H9 (cell line): ENCODE measurements at regions not wholly inside any gene's neighbourhood (a gene's known extent, or its start where the extent isn't known, plus 50 kb on each side); places are given as distances from the start of the nearest gene placed in this dataset.
"Not testable (repeated sequence)": the region's sequence is repeated elsewhere in the genome, so short reads cannot be mapped to it uniquely, and the experiment has no call there.

Source experiments
- DNase-seq: peaks from one replicate; pipeline ENCODE4 v3.0.0-alpha.2; 2017
- H2AFZ ChIP-seq: one replicate; pipeline ENCODE4 v1.6.1; 2013; ENCODE audit warnings: mild to moderate bottlenecking, low read length, control low read depth, moderate library complexity
- H2AK5ac ChIP-seq: 2 replicates; pipeline ENCODE4 v1.6.1; 2013; ENCODE audit warnings: low read length, control low read depth, mixed read lengths; ENCODE audit not compliant: insufficient read length
- H2BK120ac ChIP-seq: one replicate; pipeline ENCODE4 v1.6.1; 2013; ENCODE audit warnings: low read depth, mild to moderate bottlenecking, low read length, control low read depth, inconsistent platforms; ENCODE audit not compliant: poor library complexity, severe bottlenecking
- H2BK12ac ChIP-seq: 2 replicates; pipeline ENCODE4 v1.6.1; 2013; ENCODE audit warnings: low read length, control low read depth, mixed read lengths, low read depth; ENCODE audit not compliant: insufficient read length
- H2BK15ac ChIP-seq: 2 replicates; pipeline ENCODE4 v1.6.1; 2013; ENCODE audit warnings: low read depth, low read length, control low read depth
- H2BK20ac ChIP-seq: one replicate; pipeline ENCODE4 v1.6.1; 2013; ENCODE audit warnings: low read depth, mild to moderate bottlenecking, low read length, control low read depth, inconsistent platforms; ENCODE audit not compliant: poor library complexity, severe bottlenecking
- H2BK5ac ChIP-seq: 2 replicates; pipeline ENCODE4 v1.6.1; 2013; ENCODE audit warnings: low read length, control low read depth, mixed read lengths; ENCODE audit not compliant: insufficient read length
- H3K14ac ChIP-seq: 2 replicates; pipeline ENCODE4 v1.6.1; 2013; ENCODE audit warnings: low read length, control low read depth; ENCODE audit not compliant: insufficient read depth
- H3K18ac ChIP-seq: 2 replicates; pipeline ENCODE4 v1.6.1; 2013; ENCODE audit warnings: low read depth, mild to moderate bottlenecking, mixed read lengths, low read length, control low read depth; ENCODE audit not compliant: insufficient read length
- H3K23ac ChIP-seq: 2 replicates; pipeline ENCODE4 v1.6.1; 2013; ENCODE audit warnings: low read length, control low read depth, mixed read lengths, low read depth; ENCODE audit not compliant: insufficient read length
- H3K23me2 ChIP-seq: 2 replicates; pipeline ENCODE4 v1.6.1; 2013; ENCODE audit warnings: low read depth, mild to moderate bottlenecking, mixed read lengths, low read length, control low read depth; ENCODE audit not compliant: insufficient read length, poor library complexity, severe bottlenecking
- H3K27ac ChIP-seq: 2 replicates; pipeline ENCODE4 v1.5.1; 2013; ENCODE audit warnings: low read length, control low read depth, mixed read lengths, low read depth; ENCODE audit not compliant: insufficient read length
- H3K27me3 ChIP-seq: 2 replicates; pipeline ENCODE4 v1.6.1; 2013; ENCODE audit warnings: low read length, control low read depth, inconsistent platforms; ENCODE audit not compliant: insufficient read depth
- H3K4ac ChIP-seq: 2 replicates; pipeline ENCODE4 v1.6.1; 2013; ENCODE audit warnings: low read depth, mild to moderate bottlenecking, control low read depth, inconsistent platforms, low read length, moderate library complexity
- H3K4me1 ChIP-seq: 2 replicates; pipeline ENCODE4 v1.6.1; 2013; ENCODE audit warnings: low read length, control low read depth, inconsistent platforms; ENCODE audit not compliant: insufficient read depth
- H3K4me2 ChIP-seq: 2 replicates; pipeline ENCODE4 v1.6.1; 2013; ENCODE audit warnings: low read length, control low read depth, mixed read lengths; ENCODE audit not compliant: insufficient read length, insufficient read depth
- H3K56ac ChIP-seq: 2 replicates; pipeline ENCODE4 v1.6.1; 2013; ENCODE audit warnings: low read depth, mild to moderate bottlenecking, mixed read lengths, low read length, control low read depth; ENCODE audit not compliant: insufficient read length
- H3K79me1 ChIP-seq: 2 replicates; pipeline ENCODE4 v1.6.1; 2013; ENCODE audit warnings: low read depth, mild to moderate bottlenecking, moderate library complexity, low read length, control low read depth, inconsistent platforms; ENCODE audit not compliant: insufficient read depth, poor library complexity, severe bottlenecking
- H3K79me2 ChIP-seq: 2 replicates; pipeline ENCODE4 v1.6.1; 2013; ENCODE audit warnings: low read length, control low read depth, inconsistent platforms; ENCODE audit not compliant: insufficient read depth
- H3K9ac ChIP-seq: 2 replicates; pipeline ENCODE4 v1.6.1; 2013; ENCODE audit warnings: low read length, control low read depth, mixed read lengths; ENCODE audit not compliant: insufficient read length; ENCODE audit errors: extremely low read depth
- H3K9me3 ChIP-seq: one replicate; pipeline ENCODE4 v1.6.1; 2013; ENCODE audit warnings: low read depth, low read length, inconsistent platforms; ENCODE audit not compliant: control insufficient read depth
- H3T11ph ChIP-seq: one replicate; pipeline ENCODE4 v1.6.1; 2013; ENCODE audit warnings: mild to moderate bottlenecking, low read length, control low read depth, inconsistent platforms
- H4K20me1 ChIP-seq: one replicate; pipeline ENCODE4 v1.6.1; 2013; ENCODE audit not compliant: control insufficient read depth, insufficient read length, insufficient read depth
- H4K5ac ChIP-seq: 2 replicates; pipeline ENCODE4 v1.6.1; 2013; ENCODE audit warnings: low read depth, mild to moderate bottlenecking, mixed read lengths, low read length, control low read depth; ENCODE audit not compliant: insufficient read length
- H4K8ac ChIP-seq: replicated peaks from 2 replicates; pipeline ENCODE4 v1.6.1; 2013; ENCODE audit warnings: low read length, control low read depth, mixed read lengths, low read depth; ENCODE audit not compliant: insufficient read length
- H4K91ac ChIP-seq: 2 replicates; pipeline ENCODE4 v1.6.1; 2013; ENCODE audit warnings: low read depth, mild to moderate bottlenecking, moderate library complexity, mixed read lengths, low read length, control low read depth; ENCODE audit not compliant: insufficient read length
- H3K27ac Mint-ChIP-seq, 3 experiments: 2 replicates in 2 of 3; 3 replicates in 1 of 3; pipeline ENCODE4 v1.8.0; 2020 to 2021; ENCODE audit warnings: mixed read lengths in 3 of 3, mild to moderate bottlenecking in 1 of 3, moderate library complexity in 1 of 3
- H3K27me3 Mint-ChIP-seq: 2 replicates; pipeline ENCODE4 v1.8.0; 2021; ENCODE audit warnings: low read depth, mild to moderate bottlenecking, moderate library complexity, mixed read lengths
- H3K36me3 Mint-ChIP-seq, 3 experiments: 2 replicates in 2 of 3; 3 replicates in 1 of 3; pipeline ENCODE4 v1.8.0; 2020 to 2021; ENCODE audit warnings: low read depth in 3 of 3, mixed read lengths in 3 of 3; ENCODE audit not compliant: insufficient read depth in 1 of 3
- H3K4me1 Mint-ChIP-seq, 2 experiments: 2 replicates each; pipeline ENCODE4 v1.8.0; 2020; ENCODE audit warnings: mixed read lengths in 2 of 2
- H3K4me3 Mint-ChIP-seq, 2 experiments: 2 replicates in 1 of 2; 3 replicates in 1 of 2; pipeline ENCODE4 v1.8.0; 2020 to 2021; ENCODE audit warnings: mild to moderate bottlenecking in 2 of 2, mixed read lengths in 2 of 2, moderate library complexity in 1 of 2
- H3K9me3 Mint-ChIP-seq, 2 experiments: 2 replicates in 1 of 2; 3 replicates in 1 of 2; pipeline ENCODE4 v1.8.0; 2020; ENCODE audit warnings: mild to moderate bottlenecking in 2 of 2, mixed read lengths in 2 of 2, moderate library complexity in 1 of 2
- WGBS: extraction: QIAGEN DNeasy Blood & Tissue Kit; methylation state at CpG from one replicate; pipeline ENCODE4 v1.1.7; 2013; ENCODE audit warnings: missing lambda C conversion rate, low lambda C conversion rate, mixed read lengths; ENCODE audit not compliant: insufficient read length; ENCODE audit errors: extremely low coverage; 5-methylcytosine and 5-hydroxymethylcytosine counted together

GRCh38 chr10:78096486-78096885 lies 62.8 kb downstream of the RPS24 start:
- H2BK15ac ChIP-seq, H3K9ac ChIP-seq, H3K56ac ChIP-seq, H2BK20ac ChIP-seq, H3K4me3 Mint-ChIP-seq, H3K79me2 ChIP-seq, H4K8ac ChIP-seq, H3K23ac ChIP-seq, H3K27ac ChIP-seq, H3K9me3 ChIP-seq, H3K23me2 ChIP-seq, H3K4me1 ChIP-seq, H3K27ac Mint-ChIP-seq, H3K14ac ChIP-seq, DNase-seq, H3K27me3 ChIP-seq, H4K5ac ChIP-seq, H3K79me1 ChIP-seq, H3T11ph ChIP-seq, H3K4ac ChIP-seq, H2AK5ac ChIP-seq, H4K20me1 ChIP-seq, H2BK5ac ChIP-seq, H3K4me1 Mint-ChIP-seq, H2BK120ac ChIP-seq, H3K18ac ChIP-seq, H4K91ac ChIP-seq, H2BK12ac ChIP-seq, H3K4me2 ChIP-seq, H2AFZ ChIP-seq: not testable (repeated sequence)
- peaks cover 4 to 17% (median 9%) of the 10 kb centered on the region in 3 experiments; a peak in 5 of 7 replicates for H3K36me3 Mint-ChIP-seq
- H3K9me3 Mint-ChIP-seq, result peaks cover 29 to 43% of the 10 kb centered on the region in 2 experiments
- WGBS, result no CpG with 5 or more reads among the region's 8 CpGs
- H3K27me3 Mint-ChIP-seq, result peaks cover 18% of the 10 kb centered on the region

- peaks cover 66 to 67% of the 10 kb centered on the region in 2 experiments for H3K9me3 Mint-ChIP-seq
- not testable (repeated sequence) for H3K4ac ChIP-seq
Measured at GRCh38 chr10:78102593-78102992, 68.9 kb downstream of the RPS24 start.

More at GRCh38 chr10:78102593-78102992, 68.9 kb downstream of the RPS24 start:
- not testable (repeated sequence) for H4K5ac ChIP-seq, H4K20me1 ChIP-seq, H4K8ac ChIP-seq, H3K23me2 ChIP-seq, H3K79me2 ChIP-seq, H3T11ph ChIP-seq, H3K27me3 ChIP-seq, H3K4me1 Mint-ChIP-seq, H3K18ac ChIP-seq, H4K91ac ChIP-seq, H2BK120ac ChIP-seq, H3K9ac ChIP-seq, H3K27ac ChIP-seq, H2BK5ac ChIP-seq, H2BK20ac ChIP-seq, DNase-seq, H2BK15ac ChIP-seq, H2BK12ac ChIP-seq, H3K4me1 ChIP-seq, H3K79me1 ChIP-seq, H3K9me3 ChIP-seq, H2AK5ac ChIP-seq, H3K56ac ChIP-seq, H3K14ac ChIP-seq, H2AFZ ChIP-seq, H3K4me3 Mint-ChIP-seq, H3K4me2 ChIP-seq, H3K23ac ChIP-seq, H3K27ac Mint-ChIP-seq
- peaks cover 18 to 33% (median 23%) of the 10 kb centered on the region in 3 experiments for H3K36me3 Mint-ChIP-seq
- WGBS, result no CpG with 5 or more reads among the region's 2 CpGs
- peaks cover 21% of the 10 kb centered on the region for H3K27me3 Mint-ChIP-seq
